BJ (cell line): ENCODE measurements at regions not wholly inside any gene's neighbourhood (a gene's known extent, or its start where the extent isn't known, plus 50 kb on each side); places are given as distances from the start of the nearest gene placed in this dataset.
"Not testable (repeated sequence)": the region's sequence is repeated elsewhere in the genome, so short reads cannot be mapped to it uniquely, and the experiment has no call there.

Source experiments
- CTCF ChIA-PET: fragments of 350-600 bp; formaldehyde crosslinking; extraction: SDS; loops from one replicate; lab custom pipeline; 2021; ENCODE audit warnings: antibody characterized with exemption, inconsistent platforms; lab: Yijun Ruan, JAX
- POLR2A ChIA-PET: fragments of 300-600 bp; sonication (Branson Sonifier 250); formaldehyde crosslinking; extraction: SDS; loops from one replicate; lab custom pipeline; 2021; ENCODE audit warnings: antibody characterized with exemption; lab: Charles Lee
- DNase-seq: peaks from one replicate; pipeline ENCODE4 v3.0.0-alpha.2; 2011; ENCODE audit warnings: low read depth
- H3K27me3 ChIP-seq: 2 replicates; pipeline ENCODE4 v1.6.0; 2011; ENCODE audit warnings: low read length; ENCODE audit not compliant: control insufficient read depth, insufficient read depth
- H3K36me3 ChIP-seq: 2 replicates; pipeline ENCODE4 v1.5.1; 2011; ENCODE audit warnings: low read length; ENCODE audit not compliant: control insufficient read depth, insufficient read depth
- H3K4me3 ChIP-seq: 2 replicates; pipeline ENCODE4 v1.5.1; 2011; ENCODE audit warnings: low read depth, mild to moderate bottlenecking, control low read depth, low read length

DNA sequence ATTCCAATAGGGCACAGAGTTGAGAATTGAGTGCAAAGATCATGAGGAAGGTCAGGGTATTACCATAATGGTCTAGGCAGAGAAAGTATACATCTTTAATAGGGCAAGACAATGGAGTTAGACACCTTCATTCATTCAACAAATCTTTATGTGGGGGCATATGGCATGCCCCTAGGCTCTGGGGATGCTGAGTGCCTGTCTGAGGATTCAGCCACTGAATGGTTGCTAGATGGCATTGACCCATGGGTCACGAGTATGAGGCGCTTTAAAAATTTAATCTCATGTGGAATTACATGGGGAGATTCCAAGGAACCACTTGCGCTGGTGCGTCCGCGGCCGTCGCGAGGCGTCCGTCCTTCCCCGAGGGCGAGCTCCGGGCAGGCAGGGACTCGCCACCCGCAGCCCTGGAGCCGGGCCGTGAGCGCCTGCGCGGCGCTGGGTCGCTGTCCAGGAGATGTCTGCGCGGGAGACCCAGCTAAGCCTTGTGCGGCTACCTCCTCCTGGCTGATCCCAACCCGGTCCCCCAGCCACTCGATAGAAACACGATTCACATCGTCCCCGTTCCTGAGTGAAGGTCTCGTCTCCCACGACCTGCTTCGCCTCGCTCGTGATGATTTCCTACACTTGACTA is 152.1 kb upstream of the ZNF322 start:
- H3K36me3 ChIP-seq, DNase-seq, H3K27me3 ChIP-seq, CTCF ChIA-PET, H3K4me3 ChIP-seq, POLR2A ChIA-PET: not testable (repeated sequence)

DNA sequence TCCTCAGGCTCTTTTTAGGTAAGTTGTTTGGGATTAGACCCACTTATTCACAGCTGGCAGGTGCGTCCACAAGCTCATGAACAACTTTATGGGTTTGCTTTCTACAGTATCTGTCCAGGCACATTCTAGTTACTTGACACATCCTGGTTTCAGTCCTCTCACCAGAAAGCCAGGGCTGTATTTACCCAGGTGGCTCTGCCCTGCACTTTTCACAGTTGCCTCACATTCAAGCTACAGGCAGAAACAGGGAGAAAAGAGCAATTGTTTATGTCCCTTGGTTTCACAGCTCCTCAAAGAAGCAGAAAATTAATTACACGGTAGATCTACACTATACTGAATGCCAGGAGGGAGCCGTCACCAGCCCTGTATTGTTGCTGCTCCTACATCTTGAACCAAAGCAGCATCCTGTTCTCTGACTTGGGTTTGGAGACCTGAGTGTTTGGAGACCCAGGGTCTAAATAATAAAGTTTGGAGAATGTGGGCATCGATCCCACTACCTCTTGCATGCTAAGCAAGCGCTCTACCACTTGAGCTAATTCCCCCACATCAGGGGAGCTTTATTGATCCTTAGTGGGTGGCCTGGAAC is 159.2 kb upstream of the ZNF322 start:
- H3K27me3 ChIP-seq, POLR2A ChIA-PET, H3K4me3 ChIP-seq, CTCF ChIA-PET, DNase-seq, H3K36me3 ChIP-seq: not testable (repeated sequence)

DNA sequence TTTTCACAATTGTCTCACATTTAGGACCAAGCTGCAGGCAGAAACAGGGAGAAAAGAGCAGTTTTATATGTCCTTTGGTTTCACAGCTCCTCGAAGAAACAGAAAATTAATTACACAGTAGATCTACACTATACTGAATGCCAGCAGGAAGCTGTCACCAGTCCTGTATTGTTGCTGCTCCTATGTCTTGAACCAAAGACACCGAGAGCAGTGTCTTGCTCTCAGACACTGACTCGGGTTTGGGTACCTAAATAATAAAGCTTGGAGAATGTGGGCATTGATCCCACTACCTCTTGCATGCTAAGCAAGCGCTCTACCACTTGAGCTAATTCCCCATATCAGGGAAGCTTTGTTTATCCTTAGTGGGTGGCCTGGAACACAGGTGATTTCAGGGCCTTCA is 168.4 kb upstream of the ZNF322 start:
- POLR2A ChIA-PET, H3K4me3 ChIP-seq, DNase-seq, H3K27me3 ChIP-seq, CTCF ChIA-PET, H3K36me3 ChIP-seq: not testable (repeated sequence)

DNA sequence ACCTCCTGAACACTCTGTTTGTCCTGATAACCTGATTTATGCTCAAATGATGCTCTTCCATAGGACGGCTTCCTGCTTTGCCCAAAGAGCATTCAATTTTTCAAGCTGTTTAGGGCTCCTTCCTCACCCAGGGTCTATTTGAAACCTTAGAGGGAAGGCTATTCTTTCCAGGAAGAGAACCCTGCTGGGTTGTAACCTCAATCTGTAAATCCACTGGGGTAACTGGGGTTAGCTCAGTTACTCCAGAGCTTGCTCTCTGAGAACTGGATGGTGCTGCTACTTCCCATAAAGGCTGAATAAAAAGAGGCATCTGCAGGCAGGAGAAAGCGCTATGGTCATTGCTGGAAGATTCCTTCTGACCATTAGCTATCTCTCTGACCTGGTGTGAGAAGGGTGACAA is 169.9 kb upstream of the ZNF322 start:
- CTCF ChIA-PET, POLR2A ChIA-PET, H3K36me3 ChIP-seq, H3K4me3 ChIP-seq, H3K27me3 ChIP-seq, DNase-seq: not testable (repeated sequence)

DNA sequence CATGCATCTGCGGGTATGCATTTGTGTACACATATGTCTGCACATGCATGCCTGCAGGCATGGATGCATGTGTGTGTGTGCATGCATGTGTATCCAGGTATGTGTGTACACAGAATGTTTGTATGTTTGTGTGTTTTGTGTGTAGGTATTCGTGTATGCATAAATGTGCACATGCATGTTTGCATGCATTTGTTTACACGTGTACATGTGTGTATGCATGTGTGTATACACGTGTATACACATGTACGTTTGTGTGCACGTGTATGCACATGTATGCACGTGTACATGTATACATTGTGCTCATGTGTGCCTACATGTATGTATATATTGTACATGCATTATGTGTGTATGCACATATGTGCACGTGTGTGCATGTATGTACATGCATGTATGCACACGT is 171.4 kb upstream of the ZNF322 start:
- H3K36me3 ChIP-seq, H3K27me3 ChIP-seq, DNase-seq, H3K4me3 ChIP-seq, CTCF ChIA-PET, POLR2A ChIA-PET: not testable (repeated sequence)

DNA sequence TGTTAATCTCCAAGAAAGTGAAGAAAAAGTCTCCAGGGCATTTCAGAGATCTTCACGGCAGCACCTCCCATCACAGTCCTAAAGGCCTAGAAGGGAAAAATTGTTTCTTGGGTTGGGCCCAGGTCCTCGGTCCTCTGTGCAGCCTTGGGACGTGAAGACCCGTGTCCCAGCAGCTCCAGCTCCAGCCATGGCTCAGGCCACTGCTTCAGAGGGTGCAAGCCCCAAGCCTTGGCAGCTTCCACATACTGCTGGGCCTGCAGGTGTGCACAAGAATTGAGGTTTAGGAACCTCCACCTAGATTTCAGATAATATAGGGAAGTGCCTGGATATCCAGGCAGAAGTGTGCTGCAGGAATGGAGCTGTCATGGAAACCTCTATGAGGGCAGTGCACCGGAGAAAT is 176.2 kb upstream of the ZNF322 start:
- H3K27me3 ChIP-seq, H3K36me3 ChIP-seq, H3K4me3 ChIP-seq, POLR2A ChIA-PET, CTCF ChIA-PET, DNase-seq: not testable (repeated sequence)

DNA sequence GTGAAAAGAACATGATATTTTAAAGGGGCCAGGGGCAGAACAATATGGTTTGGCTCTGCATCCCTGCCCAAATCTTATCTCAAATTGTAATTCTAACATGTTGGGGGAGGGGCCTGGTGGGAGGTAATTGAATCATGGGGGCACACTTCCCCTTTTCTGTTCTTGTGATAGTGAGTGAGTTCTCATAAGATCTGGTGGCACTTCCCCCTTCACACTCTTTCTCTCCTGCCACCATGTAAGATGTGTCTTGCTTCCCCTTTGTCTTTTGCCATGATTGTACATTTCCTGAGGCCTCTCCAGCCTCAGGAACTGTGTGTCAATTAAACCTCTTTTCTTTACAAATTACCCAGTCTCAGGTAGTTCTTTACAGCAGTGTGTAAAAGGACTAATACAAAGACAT is 177.1 kb upstream of the ZNF322 start:
- H3K27me3 ChIP-seq, H3K36me3 ChIP-seq, DNase-seq, CTCF ChIA-PET, POLR2A ChIA-PET, H3K4me3 ChIP-seq: not testable (repeated sequence)

DNA sequence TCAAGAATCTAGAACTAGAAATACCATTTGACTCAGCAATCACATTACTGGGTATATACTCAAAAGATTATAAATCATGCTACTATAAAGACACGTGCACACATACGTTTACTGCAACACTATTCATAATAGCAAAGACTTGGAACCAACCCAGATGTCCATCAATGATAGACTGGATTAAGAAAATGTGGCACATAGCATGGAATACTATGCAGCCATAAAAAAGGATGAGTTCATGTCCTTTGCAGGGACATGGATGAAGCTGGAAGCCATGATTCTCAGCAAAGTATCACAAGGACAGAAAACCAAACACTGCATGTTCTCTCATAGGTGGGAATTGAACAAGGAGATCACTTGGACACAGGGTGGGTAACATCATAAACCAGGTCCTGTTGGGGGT is 185.3 kb upstream of the ZNF322 start:
- H3K4me3 ChIP-seq, H3K27me3 ChIP-seq, H3K36me3 ChIP-seq, CTCF ChIA-PET, POLR2A ChIA-PET, DNase-seq: not testable (repeated sequence)

DNA sequence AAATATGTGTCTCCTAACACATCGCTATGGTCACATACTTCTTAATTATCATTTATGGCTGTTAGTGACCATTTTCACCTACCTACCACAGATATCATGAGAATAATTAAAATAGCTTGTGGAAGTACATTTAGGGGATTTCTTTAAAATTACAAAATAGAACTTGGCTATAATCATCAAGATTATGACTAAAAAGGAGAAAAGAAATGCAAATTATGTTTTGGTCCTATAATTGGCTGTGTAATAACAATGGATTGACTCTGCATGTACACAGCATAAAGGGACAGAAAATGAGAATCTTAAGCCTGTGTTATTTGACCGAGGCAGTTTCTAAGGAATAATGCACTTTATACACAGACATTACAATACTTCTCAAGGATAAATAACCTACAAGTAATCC is 197.7 kb upstream of the ZNF322 start:
- H3K4me3 ChIP-seq, POLR2A ChIA-PET, CTCF ChIA-PET, DNase-seq, H3K36me3 ChIP-seq, H3K27me3 ChIP-seq: not testable (repeated sequence)

DNA sequence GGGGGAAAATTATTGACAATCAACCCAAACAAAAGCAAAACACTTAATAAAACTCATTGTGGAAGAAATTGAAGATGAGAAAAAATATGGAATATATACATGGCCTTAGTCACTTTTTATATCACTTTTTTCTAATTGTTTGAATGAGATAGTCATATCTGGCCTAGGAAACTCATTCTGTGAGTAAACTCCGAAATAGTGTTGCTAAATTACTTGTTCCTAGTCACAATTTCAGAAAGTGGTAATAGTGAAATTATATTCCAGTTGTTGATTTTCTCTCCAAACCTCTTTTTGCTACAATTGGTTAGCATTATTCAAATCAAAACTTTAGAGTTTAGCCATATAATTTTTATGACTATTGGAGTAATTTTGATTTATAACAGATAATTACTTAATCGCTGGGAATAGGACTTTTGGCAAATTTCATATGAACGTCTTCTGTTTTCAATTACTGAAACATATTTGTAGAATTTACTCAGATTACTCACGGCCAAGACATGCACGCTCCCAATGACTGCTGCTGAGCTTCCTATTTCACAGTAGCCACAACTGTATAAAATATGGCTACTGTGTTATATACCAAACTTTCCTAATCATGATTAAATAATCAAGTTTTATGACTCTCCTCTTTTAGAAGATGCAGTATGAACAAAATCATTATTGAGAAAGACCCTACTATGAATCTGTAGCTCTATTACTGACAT is 199.7 kb upstream of the ZNF322 start:
- CTCF ChIA-PET, H3K27me3 ChIP-seq, H3K36me3 ChIP-seq, DNase-seq, POLR2A ChIA-PET, H3K4me3 ChIP-seq: not testable (repeated sequence)

DNA sequence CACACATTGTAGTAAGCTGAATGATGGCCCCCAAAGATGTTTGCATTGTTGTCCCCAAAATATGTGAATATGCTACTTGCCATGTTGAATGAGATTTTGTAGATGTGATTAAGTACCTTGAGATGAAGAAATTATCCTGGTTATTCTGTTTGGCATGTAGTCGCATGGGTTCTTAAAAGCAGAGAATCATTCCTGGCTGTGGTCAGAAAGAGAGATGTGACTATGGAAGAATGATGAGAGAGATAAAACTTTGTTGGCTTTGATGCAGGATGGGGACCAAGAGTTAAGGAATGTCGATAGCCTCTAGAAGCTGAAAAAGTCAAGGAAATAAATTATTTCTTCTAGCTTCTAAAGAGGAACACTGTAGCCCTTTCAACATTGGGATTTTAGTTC is 200.2 kb upstream of the ZNF322 start:
- POLR2A ChIA-PET, DNase-seq, CTCF ChIA-PET, H3K36me3 ChIP-seq, H3K27me3 ChIP-seq, H3K4me3 ChIP-seq: not testable (repeated sequence)

DNA sequence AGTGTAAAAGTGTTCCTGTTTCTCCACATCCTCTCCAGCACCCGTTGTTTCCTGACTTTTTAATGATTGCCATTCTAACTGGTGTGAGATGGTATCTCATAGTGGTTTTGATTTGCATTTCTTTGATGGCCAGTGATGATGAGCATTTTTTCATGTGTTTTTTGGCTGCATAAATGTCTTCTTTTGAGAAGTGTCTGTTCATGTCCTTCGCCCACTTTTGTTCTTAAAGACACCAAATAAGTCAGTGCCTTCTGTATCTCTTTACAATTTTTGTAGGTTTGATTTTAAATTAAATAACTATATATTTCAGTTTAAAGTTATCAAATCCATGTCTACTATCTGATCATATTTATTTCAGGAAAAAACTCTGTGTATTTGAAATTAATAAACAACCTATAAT is 202.4 kb upstream of the ZNF322 start:
- H3K36me3 ChIP-seq, DNase-seq, H3K4me3 ChIP-seq, H3K27me3 ChIP-seq, CTCF ChIA-PET, POLR2A ChIA-PET: not testable (repeated sequence)

DNA sequence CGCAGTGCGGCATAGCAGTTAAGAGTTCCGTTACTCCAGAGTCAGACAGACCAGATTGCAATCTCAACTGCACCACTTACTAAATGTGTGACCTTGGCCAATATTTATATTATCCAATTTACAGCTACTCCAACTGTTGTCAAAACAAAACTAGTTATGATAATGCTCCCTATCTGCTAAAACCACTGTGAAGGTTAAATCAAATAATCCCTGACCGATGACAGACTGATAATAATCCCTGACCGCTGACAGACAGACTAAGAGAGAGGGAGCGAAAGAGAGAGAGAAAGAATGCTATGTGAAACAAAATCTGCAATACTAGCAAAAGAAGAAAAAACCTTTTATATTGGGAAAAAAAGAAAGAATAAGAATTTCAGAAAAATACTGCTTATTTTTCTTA is 204.1 kb upstream of the ZNF322 start:
- POLR2A ChIA-PET, H3K27me3 ChIP-seq, CTCF ChIA-PET, H3K36me3 ChIP-seq, H3K4me3 ChIP-seq, DNase-seq: not testable (repeated sequence)
